HG03521 (cell line): ENCODE measurements at regions not wholly inside any gene's neighbourhood (a gene's known extent, or its start where the extent isn't known, plus 50 kb on each side); places are given as distances from the start of the nearest gene placed in this dataset.

Experiments
- ATAC-seq: cut with Tn5 transposase; IDR thresholded peaks from one replicate; pipeline ENCODE4 v1.9.1; 2021; ENCODE audit warnings: mild to moderate bottlenecking, moderate library complexity; ENCODE audit not compliant: unreplicated experiment

GRCh38 chr3:18648159-18648558 lies 223.0 kb upstream of the SATB1 start:
- ATAC-seq, result no peak

DNA sequence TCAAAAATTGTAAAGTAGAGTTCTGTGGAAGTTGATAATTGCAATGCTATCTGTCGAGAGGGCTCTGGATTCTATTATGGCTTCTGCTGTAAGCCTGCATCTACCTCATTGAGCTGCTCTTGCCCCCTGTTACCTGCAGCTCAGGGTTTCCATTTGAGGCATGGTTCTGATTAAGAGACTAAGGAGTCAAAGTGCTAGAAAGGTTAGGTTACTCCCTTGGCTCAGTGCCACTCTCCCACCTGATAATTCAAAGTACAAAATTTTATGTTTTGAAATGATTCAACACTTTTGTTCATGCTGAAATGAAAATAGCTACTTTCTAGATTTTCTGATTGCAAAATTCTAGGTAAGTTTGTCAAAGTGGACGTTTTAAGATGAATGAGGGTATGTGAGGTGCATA lies 220.5 kb upstream of the SATB1 start:
- ATAC-seq, result no peak

- ATAC-seq, result no peak
Measured at GRCh38 chr3:18643281-18643680, 218.1 kb upstream of the SATB1 start.

DNA sequence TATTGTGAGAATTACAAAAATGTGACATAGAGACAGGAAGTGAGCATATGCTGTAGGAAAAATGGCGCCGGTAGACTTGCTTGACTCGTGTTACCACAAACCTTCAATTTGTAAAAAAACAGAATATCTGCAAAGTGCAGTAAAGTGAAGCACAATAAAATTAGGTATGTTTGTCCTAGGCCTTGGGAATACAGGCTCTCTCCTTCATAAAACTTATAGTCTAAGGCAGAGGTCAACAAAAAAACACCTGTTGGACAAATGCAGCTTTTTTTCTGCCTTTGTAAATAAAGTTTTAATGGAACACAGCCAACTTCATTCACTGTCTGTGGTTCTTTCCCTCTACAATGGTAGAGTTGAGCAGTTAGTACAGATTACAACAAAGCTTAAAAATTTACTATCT lies 216.8 kb upstream of the SATB1 start:
- ATAC-seq, result no peak

- no peak for ATAC-seq
Measured at GRCh38 chr3:18635215-18635614, 210.1 kb upstream of the SATB1 start.

- no peak for ATAC-seq
Measured at GRCh38 chr3:18634461-18634860, 209.3 kb upstream of the SATB1 start.

- no peak for ATAC-seq
Measured at GRCh38 chr3:18633002-18633401, 207.9 kb upstream of the SATB1 start.

GRCh38 chr3:18630295-18630694 lies 205.2 kb upstream of the SATB1 start:
- ATAC-seq, result no peak

DNA sequence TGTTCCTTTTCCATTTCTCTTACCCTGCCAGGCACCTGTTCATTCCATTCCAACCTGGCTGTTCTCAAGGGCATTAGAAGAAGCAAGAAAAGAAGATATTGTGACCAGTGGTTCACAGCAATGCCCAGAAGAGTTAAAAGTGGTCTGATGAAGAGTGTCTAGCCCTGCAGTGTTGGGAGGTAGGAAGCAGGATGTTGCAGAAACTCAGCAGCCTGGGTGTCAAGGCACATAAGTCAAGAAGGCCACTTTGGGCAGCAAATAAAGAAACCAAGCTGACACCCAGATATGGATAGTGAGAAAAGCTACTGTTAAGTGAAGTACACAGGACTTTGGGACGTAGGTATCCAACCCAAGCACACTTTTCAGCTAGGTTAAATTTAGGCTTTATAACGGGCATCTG lies 199.9 kb upstream of the SATB1 start:
- no peak for ATAC-seq

GRCh38 chr3:18623220-18623619 lies 198.1 kb upstream of the SATB1 start:
- no peak for ATAC-seq

GRCh38 chr3:18618723-18619122 lies 193.6 kb upstream of the SATB1 start:
- ATAC-seq, result no peak

DNA sequence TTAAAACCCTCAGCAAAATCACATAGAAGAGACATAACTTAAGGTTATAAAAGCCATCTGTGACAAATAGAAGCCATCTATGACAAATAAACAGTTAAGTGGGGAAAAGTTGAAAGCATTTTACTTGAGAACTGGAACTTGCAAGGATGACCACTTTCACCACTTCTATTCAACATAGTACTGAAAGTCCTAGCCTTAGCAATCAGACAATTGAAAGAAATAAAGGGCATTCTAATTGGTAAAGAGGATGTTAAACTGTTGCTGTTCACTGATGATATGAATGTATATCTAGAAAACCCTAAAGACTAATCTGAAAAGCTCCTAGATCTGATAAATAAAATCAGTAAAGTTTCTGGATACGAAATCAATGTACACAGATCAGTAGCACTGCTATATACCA lies 186.9 kb upstream of the SATB1 start:
- ATAC-seq, result no peak

GRCh38 chr3:18609187-18609586 lies 184.0 kb upstream of the SATB1 start:
- ATAC-seq, result no peak

GRCh38 chr3:18597919-18598318 lies 172.8 kb upstream of the SATB1 start:
- ATAC-seq, result no peak

DNA sequence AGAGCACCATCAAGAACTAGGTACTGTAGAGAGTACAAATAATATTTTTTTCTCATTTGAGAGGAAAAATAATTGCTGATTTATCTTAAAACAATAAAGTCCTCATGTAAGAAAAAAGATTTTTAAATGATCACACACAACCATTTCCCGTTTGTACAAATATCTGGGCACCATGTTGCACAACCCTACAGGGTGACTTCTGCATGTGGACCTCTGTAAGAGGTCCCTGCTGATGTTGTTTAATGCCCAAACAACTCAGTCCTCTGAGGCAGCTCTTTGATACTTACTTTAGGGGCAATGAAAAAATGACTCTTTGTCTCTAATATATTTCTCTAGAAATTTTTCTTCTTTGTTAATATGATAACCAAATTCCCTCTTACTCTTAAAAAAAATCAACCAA lies 168.1 kb upstream of the SATB1 start:
- no peak for ATAC-seq

DNA sequence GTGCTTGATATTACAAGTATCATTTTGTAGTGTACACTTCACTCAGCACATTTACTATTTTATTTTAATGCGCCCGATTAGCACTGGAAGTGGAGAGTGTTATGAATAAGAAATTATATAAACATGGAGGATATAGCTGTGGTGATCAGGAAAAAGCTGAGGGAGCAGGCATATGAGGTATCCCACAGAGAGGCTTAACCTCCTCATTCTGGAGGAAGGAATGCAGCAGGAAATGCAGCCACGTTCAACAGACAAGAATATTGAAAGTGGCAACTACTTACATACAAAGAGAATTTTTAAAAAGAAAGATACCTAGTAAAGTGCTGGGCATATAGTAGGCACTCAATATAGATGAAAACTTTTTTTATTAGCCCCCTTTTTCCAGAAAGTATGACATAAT lies 166.0 kb upstream of the SATB1 start:
- ATAC-seq, result no peak

- no peak for ATAC-seq
Measured at GRCh38 chr3:18586076-18586475, 160.9 kb upstream of the SATB1 start.

GRCh38 chr3:18585004-18585968 lies 160.1 kb upstream of the SATB1 start:
- ATAC-seq, result no peak

DNA sequence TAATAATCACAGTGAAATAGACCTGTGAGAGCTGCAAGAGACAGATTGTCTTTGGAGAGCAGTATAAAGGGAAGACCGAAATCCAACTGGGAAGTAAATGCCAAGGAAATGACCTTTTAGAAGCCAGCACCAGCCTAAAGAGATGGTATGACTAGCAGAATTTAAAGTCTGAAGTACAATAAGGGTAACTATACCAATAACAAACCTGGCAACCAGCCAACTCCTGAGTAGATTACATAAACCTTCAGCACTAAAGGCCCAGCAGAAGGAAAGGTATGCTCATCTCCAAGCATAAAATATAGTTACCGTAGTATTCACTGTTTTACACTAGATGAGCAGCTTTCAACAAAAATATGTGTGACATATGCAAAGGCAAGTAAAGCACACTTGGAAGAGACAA lies 155.1 kb upstream of the SATB1 start:
- no peak for ATAC-seq

- ATAC-seq, result no peak
Measured at GRCh38 chr3:18579661-18580060, 154.5 kb upstream of the SATB1 start.

DNA sequence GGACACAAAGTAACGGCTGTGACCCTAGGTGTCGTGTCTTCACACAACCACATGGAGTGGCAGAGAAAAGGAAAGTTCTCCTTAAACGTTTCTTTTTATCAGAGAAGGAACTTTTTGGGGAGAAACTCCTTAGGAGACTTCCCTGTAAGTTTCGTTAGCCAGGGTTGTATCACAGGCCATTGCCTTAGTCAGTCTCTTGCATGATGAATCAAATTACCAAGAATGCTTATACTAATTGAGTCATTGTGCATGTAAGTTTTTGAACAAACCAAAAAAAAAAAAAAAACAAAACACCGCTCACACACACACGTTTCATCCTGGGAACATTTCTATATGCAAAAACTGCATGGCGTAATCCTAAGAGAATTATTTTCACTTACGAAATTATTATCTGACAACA lies 150.4 kb upstream of the SATB1 start:
- ATAC-seq, result no peak

GRCh38 chr3:18572809-18573208 lies 147.7 kb upstream of the SATB1 start:
- ATAC-seq, result no peak

DNA sequence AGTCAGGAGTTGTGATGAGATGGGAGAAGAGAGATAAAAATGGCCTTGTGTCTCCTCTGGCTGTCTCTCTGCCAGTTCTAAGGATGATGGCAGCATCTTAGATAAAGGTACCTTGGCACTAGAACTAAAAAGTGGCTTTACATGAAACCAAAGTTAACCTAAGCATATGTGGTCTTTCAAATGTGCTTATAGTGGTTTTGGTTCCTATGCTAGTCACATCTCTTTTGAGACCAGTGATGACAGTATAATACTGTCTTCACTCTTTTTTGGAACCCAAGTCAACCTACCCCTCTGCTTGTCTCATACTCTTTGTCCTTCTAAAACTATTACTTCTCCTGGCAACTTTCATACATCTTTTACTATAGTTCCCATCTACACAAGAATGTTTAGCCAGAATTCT lies 142.2 kb upstream of the SATB1 start:
- no peak for ATAC-seq
